ENCODE measurements at regions not wholly inside any gene's neighbourhood (a gene's known extent, or its start where the extent isn't known, plus 50 kb on each side); places are given as distances from the start of the nearest gene placed in this dataset.

- DNase-seq (ENCODE audit: low read depth) = no peak
These were observed 300.6 kb downstream of the TLE3 start for GRCh38 chr15:69797051-69797595.

- DNase-seq (ENCODE audit: low read depth) = no peak
These were observed 300.1 kb downstream of the TLE3 start for GRCh38 chr15:69797615-69798014.

- peak; percentile 44 for DNase-seq (ENCODE audit: low read depth)
These were observed 299.1 kb downstream of the TLE3 start for GRCh38 chr15:69798481-69799250.

GRCh38 chr15:69801144-69801543, 296.6 kb downstream of the TLE3 start:
- DNase-seq (ENCODE audit: low read depth) = no peak

- no peak for DNase-seq (ENCODE audit: low read depth)
These were observed 295.3 kb downstream of the TLE3 start for GRCh38 chr15:69802432-69802831.

- DNase-seq (ENCODE audit: low read depth) = no peak
These were observed 292.9 kb downstream of the TLE3 start for GRCh38 chr15:69804786-69805185.

- DNase-seq (ENCODE audit: low read depth) = no peak
These were observed 292.3 kb downstream of the TLE3 start for GRCh38 chr15:69805248-69805953.

GRCh38 chr15:69806287-69806915, 291.3 kb downstream of the TLE3 start:
- no peak for DNase-seq (ENCODE audit: low read depth)

GRCh38 chr15:69807721-69808120, 290.0 kb downstream of the TLE3 start:
- peak; percentile 58 for DNase-seq (ENCODE audit: low read depth)

- no peak for DNase-seq (ENCODE audit: low read depth)
These were observed 289.0 kb downstream of the TLE3 start for GRCh38 chr15:69808756-69809155.

GRCh38 chr15:69809421-69809820, 288.3 kb downstream of the TLE3 start:
- DNase-seq (ENCODE audit: low read depth) = no peak

GRCh38 chr15:69810431-69811354, 287.0 kb downstream of the TLE3 start:
- no peak for DNase-seq (ENCODE audit: low read depth)

- no peak for DNase-seq (ENCODE audit: low read depth)
These were observed 284.9 kb downstream of the TLE3 start for GRCh38 chr15:69812861-69813261.

- DNase-seq (ENCODE audit: low read depth) = no peak
These were observed 283.8 kb downstream of the TLE3 start for GRCh38 chr15:69813881-69814280.

GRCh38 chr15:69814932-69815331, 282.8 kb downstream of the TLE3 start:
- DNase-seq (ENCODE audit: low read depth) = no peak

- no peak for DNase-seq (ENCODE audit: low read depth)
These were observed 281.9 kb downstream of the TLE3 start for GRCh38 chr15:69815793-69816192.

- no peak for DNase-seq (ENCODE audit: low read depth)
These were observed 281.2 kb downstream of the TLE3 start for GRCh38 chr15:69816522-69816921.

- no peak for DNase-seq (ENCODE audit: low read depth)
These were observed 279.2 kb downstream of the TLE3 start for GRCh38 chr15:69818529-69818928.

GRCh38 chr15:69819371-69819770, 278.3 kb downstream of the TLE3 start:
- no peak for DNase-seq (ENCODE audit: low read depth)

- DNase-seq (ENCODE audit: low read depth) = no peak
These were observed 276.9 kb downstream of the TLE3 start for GRCh38 chr15:69820819-69821218.

- peak; percentile 17 for DNase-seq (ENCODE audit: low read depth)
These were observed 274.4 kb downstream of the TLE3 start for GRCh38 chr15:69823223-69823907.
